ENCODE measurements at regions not wholly inside any gene's neighbourhood (a gene's known extent, or its start where the extent isn't known, plus 50 kb on each side); places are given as distances from the start of the nearest gene placed in this dataset.

DNA sequence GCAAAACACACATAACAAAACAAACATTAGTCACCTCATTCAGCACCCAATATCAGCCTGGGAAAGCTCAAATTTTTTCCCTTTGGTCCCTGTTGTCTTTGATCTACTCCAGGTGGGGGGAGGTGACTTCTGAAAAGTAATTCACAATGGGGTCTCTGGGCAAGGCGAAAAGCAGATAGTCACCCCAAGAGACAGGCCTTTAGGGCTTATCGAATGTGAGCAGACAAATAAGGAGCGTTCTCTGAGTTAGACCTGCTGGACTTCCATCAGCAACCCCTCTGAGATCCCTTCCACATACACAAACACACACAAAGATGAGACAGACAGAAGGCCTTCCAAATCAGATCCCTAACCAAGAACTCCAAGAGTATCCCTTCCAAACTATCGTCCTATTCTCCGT is 171.0 kb upstream of the SMAD3 start:
- peaks cover 7% of the 10 kb centered on the region for H3K9me3 ChIP-seq
- H3K4me1 ChIP-seq (ENCODE audit: control insufficient read depth in 1 of 2, insufficient read depth in 1 of 2, low read depth in 1 of 2, low read length in 1 of 2): no peaks in the 10 kb centered on the region
- no peaks in the 10 kb centered on the region for H3K36me3 ChIP-seq
- H3K4me3 ChIP-seq (ENCODE audit: low read depth in 1 of 2, low read length in 1 of 2): no peak overlapping the region
- H3K27ac ChIP-seq: no peak overlapping the region
- peaks cover 3% of the 10 kb centered on the region for H3K27me3 ChIP-seq
- TF ChIP-seq, protein P1, sequence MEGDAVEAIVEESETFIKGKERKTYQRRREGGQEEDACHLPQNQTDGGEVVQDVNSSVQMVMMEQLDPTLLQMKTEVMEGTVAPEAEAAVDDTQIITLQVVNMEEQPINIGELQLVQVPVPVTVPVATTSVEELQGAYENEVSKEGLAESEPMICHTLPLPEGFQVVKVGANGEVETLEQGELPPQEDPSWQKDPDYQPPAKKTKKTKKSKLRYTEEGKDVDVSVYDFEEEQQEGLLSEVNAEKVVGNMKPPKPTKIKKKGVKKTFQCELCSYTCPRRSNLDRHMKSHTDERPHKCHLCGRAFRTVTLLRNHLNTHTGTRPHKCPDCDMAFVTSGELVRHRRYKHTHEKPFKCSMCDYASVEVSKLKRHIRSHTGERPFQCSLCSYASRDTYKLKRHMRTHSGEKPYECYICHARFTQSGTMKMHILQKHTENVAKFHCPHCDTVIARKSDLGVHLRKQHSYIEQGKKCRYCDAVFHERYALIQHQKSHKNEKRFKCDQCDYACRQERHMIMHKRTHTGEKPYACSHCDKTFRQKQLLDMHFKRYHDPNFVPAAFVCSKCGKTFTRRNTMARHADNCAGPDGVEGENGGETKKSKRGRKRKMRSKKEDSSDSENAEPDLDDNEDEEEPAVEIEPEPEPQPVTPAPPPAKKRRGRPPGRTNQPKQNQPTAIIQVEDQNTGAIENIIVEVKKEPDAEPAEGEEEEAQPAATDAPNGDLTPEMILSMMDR (IDR thresholded peaks at IDR 0.05): no peak

DNA sequence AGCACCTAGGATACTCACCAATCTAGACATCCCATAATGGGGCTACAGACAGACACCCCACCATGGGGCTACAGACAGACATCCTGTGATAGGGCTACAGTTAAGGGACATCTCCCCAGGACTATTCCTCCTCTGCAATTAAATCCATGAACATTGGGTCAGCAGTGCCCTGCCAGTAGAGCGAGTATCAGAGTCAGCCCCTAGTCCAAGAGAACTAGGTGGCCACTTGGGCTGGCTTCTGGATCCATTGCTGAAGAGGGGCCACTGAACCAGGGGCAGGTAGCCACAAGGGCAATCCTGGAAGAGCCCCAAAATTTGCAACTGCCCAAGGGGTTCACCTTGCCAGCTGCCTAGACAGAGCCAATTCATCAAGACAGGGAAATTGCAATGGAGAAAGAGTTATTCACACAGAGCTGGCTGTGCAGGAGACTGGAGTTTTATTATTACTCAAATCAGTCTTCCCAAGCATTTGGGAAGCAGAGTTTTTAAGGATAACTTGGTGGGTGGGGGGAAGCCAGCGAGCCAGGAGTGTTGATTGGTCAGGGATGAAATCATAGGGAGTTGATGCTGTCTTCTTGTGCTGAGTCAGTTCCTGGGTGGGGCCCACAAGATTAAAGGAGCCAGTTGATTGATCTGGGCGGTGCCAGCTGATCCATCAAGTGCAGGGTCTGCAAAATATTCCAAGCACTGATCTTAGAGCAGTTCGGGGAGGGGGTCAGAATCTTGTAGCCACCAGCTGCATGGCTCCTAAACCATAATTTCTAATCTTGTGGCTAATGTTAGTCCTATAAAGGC is 170.2 kb upstream of the SMAD3 start:
- Histone ChIP-seq H3K4me1 (ENCODE audit: control insufficient read depth in 1 of 2, insufficient read depth in 1 of 2, low read depth in 1 of 2, low read length in 1 of 2) (no peaks in the 10 kb centered on the region), H3K27ac (no peak overlapping the region), H3K9me3 (no peaks in the 10 kb centered on the region), H3K4me3 (ENCODE audit: low read depth in 1 of 2, low read length in 1 of 2) (no peak overlapping the region), H3K36me3 (no peaks in the 10 kb centered on the region), H3K27me3 (peaks cover 3% of the 10 kb centered on the region)
- TF ChIP-seq, protein P1 (IDR thresholded peaks at IDR 0.05): no peak

DNA sequence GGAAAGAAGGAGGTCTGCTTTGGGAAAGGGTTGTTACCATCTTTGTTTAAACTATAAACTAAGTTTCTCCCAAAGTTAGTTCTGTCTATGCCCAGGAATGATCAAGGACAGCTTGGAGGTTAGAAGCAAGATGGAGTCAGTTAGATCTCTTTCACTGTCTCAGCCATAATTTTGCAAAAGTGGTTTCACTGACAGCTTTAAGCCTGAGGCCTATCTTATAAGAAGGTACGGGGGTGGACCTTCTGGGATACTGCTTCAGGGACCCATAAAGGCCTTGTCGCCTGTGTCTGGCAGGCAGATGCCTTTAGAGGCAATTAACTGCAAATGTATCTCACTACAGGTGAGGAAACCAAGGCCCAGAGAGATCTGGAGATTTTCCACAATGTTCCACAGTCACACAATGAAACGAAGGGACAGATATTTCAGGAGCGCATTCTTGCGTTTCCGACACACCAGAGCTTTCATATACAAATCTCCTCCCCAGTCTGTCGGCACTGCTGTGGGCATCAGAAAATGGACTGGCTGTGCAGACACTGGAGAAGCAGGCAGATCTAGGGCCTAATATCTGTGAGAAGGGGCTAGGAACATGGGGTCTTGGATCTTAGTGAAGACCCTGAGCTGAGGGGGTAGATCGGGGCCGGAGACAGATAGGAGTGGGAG is 169.5 kb upstream of the SMAD3 start:
- Histone ChIP-seq H3K4me1 (ENCODE audit: control insufficient read depth in 1 of 2, insufficient read depth in 1 of 2, low read depth in 1 of 2, low read length in 1 of 2) (no peaks in the 10 kb centered on the region), H3K27me3 (peaks cover 3% of the 10 kb centered on the region), H3K9me3 (no peaks in the 10 kb centered on the region), H3K4me3 (ENCODE audit: low read depth in 1 of 2, low read length in 1 of 2) (no peak overlapping the region), H3K27ac (no peak overlapping the region), H3K36me3 (no peaks in the 10 kb centered on the region)
- TF ChIP-seq, protein P1 (IDR thresholded peaks at IDR 0.05): no peak

DNA sequence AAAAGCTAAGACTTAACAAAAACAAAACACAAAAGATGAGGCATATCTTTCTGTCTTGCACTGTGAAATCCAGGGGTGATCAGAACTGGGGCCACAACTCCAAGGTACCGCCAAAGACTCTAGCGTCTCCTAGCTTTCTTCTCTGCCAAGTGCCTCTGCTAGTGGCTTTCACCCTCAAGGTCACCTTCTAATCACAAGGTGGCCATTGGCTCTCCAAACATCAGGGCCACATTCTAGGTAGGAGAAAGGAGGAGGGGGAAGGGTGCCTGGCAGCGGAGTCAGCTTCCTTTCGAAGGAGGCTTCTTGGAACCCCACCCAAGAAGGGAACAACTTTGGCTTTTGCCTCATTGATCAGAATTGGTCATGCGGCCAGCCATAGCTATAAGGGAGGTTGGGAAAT is 168.8 kb upstream of the SMAD3 start:
- Histone ChIP-seq H3K27ac (no peak overlapping the region), H3K4me3 (ENCODE audit: low read depth in 1 of 2, low read length in 1 of 2) (no peak overlapping the region), H3K9me3 (no peaks in the 10 kb centered on the region), H3K27me3 (peaks cover 3% of the 10 kb centered on the region), H3K36me3 (no peaks in the 10 kb centered on the region), H3K4me1 (ENCODE audit: control insufficient read depth in 1 of 2, insufficient read depth in 1 of 2, low read depth in 1 of 2, low read length in 1 of 2) (no peaks in the 10 kb centered on the region)
- TF ChIP-seq, protein P1 (IDR thresholded peaks at IDR 0.05): no peak

DNA sequence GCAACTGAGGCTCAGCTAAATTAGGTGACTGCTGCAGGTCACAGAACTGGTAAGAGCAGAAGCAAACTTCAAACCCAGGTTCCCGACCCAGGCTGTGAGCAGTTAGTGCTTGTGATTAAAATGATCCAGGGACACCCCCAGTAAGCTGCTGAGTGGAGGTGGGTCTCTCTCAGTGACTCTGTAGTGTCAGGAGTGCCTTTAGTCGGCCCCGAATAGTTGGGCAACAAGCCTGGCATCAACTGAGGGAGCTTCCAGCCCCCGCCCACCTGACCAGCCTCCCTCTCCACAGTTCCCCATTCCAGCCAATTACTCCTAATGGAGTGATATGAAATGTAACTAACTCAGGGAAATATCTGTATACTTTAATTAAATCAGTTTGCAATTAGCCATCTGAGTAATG is 168.0 kb upstream of the SMAD3 start:
- TF ChIP-seq, protein P1 (IDR thresholded peaks at IDR 0.05): no peak
- Histone ChIP-seq H3K27ac (no peak overlapping the region), H3K9me3 (no peaks in the 10 kb centered on the region), H3K36me3 (no peaks in the 10 kb centered on the region), H3K27me3 (peaks cover 3% of the 10 kb centered on the region), H3K4me1 (ENCODE audit: control insufficient read depth in 1 of 2, insufficient read depth in 1 of 2, low read depth in 1 of 2, low read length in 1 of 2) (no peaks in the 10 kb centered on the region), H3K4me3 (ENCODE audit: low read depth in 1 of 2, low read length in 1 of 2) (no peak overlapping the region)
